ENCODE measurements at regions not wholly inside any gene's neighbourhood (a gene's known extent, or its start where the extent isn't known, plus 50 kb on each side); places are given as distances from the start of the nearest gene placed in this dataset.

GRCh38 chr4:125801924-125802323 is 487.2 kb downstream of the FAT4 start:
- no peak for TF ChIP-seq CTCF (conservative IDR thresholded peaks at IDR 0.05 in 1 of 2, IDR thresholded peaks at IDR 0.05 in 1 of 2; ENCODE audit: low read depth in 1 of 2, low read length in 2 of 2)
- no peak for TF ChIP-seq EZH2 (IDR thresholded peaks at IDR 0.05; ENCODE audit: low read length, missing control alignments)

Data from fibroblast of lung (primary cell).